RPMI8226 (cell line): ENCODE measurements at regions not wholly inside any gene's neighbourhood (a gene's known extent, or its start where the extent isn't known, plus 50 kb on each side); places are given as distances from the start of the nearest gene placed in this dataset.

Experiments used
- DNase-seq: peaks from one replicate; pipeline ENCODE4 v3.0.0-alpha.2; 2015

- DNase-seq = no peak
Observed at GRCh38 chr16:80171199-80171598, 369.6 kb upstream of the DYNLRB2 start.

- no peak for DNase-seq
Observed at GRCh38 chr16:80167657-80168390, 373.0 kb upstream of the DYNLRB2 start.

GRCh38 chr16:80166082-80166481 is 374.7 kb upstream of the DYNLRB2 start:
- DNase-seq = no peak

- DNase-seq = no peak
Observed at GRCh38 chr16:80164966-80165550, 375.7 kb upstream of the DYNLRB2 start.

- no peak for DNase-seq
Observed at GRCh38 chr16:80163339-80163738, 377.5 kb upstream of the DYNLRB2 start.

GRCh38 chr16:80161799-80162739 is 378.7 kb upstream of the DYNLRB2 start:
- DNase-seq = no peak

GRCh38 chr16:80158766-80159165 is 382.0 kb upstream of the DYNLRB2 start:
- no peak for DNase-seq

- DNase-seq = no peak
Observed at GRCh38 chr16:80151722-80152111, 389.1 kb upstream of the DYNLRB2 start.

- no peak for DNase-seq
Observed at GRCh38 chr16:80150978-80151721, 389.6 kb upstream of the DYNLRB2 start.

- no peak for DNase-seq
Observed at GRCh38 chr16:80148826-80149225, 392.0 kb upstream of the DYNLRB2 start.

GRCh38 chr16:80147026-80147655 is 393.7 kb upstream of the DYNLRB2 start:
- DNase-seq = no peak

GRCh38 chr16:80144191-80144590 is 396.6 kb upstream of the DYNLRB2 start:
- no peak for DNase-seq

GRCh38 chr16:80142940-80143339 is 397.9 kb upstream of the DYNLRB2 start:
- DNase-seq = no peak

GRCh38 chr16:80142281-80142680 is 398.5 kb upstream of the DYNLRB2 start:
- no peak for DNase-seq

GRCh38 chr16:80129791-80130190 is 411.0 kb upstream of the DYNLRB2 start:
- no peak for DNase-seq

GRCh38 chr16:80125677-80126076 is 415.1 kb upstream of the DYNLRB2 start:
- no peak for DNase-seq

GRCh38 chr16:80123189-80123588 is 417.6 kb upstream of the DYNLRB2 start:
- DNase-seq = no peak

- DNase-seq = no peak
Observed at GRCh38 chr16:80122115-80122514, 418.7 kb upstream of the DYNLRB2 start.

GRCh38 chr16:80121522-80121909 is 419.3 kb upstream of the DYNLRB2 start:
- DNase-seq = no peak

- no peak for DNase-seq
Observed at GRCh38 chr16:80120899-80121521, 419.8 kb upstream of the DYNLRB2 start.

GRCh38 chr16:80117556-80118130 is 423.1 kb upstream of the DYNLRB2 start:
- DNase-seq = no peak

- DNase-seq = no peak
Observed at GRCh38 chr16:80116711-80117110, 424.1 kb upstream of the DYNLRB2 start.
